Colonic mucosa (tissue), 4 donors: ENCODE measurements at regions not wholly inside any gene's neighbourhood (a gene's known extent, or its start where the extent isn't known, plus 50 kb on each side); places are given as distances from the start of the nearest gene placed in this dataset.

ENCODE experiments used
- DNase-seq: peaks from one replicate; pipeline ENCODE4 v3.0.0-alpha.2; 2020
- H3K27ac ChIP-seq: fragments of 200-600 bp; one replicate; pipeline ENCODE4 v1.8.0; 2021
- H3K27me3 ChIP-seq: fragments of 200-600 bp; one replicate; pipeline ENCODE4 v1.8.0; 2021
- H3K36me3 ChIP-seq: fragments of 200-600 bp; one replicate; pipeline ENCODE4 v1.8.0; 2021
- H3K4me1 ChIP-seq: fragments of 200-600 bp; one replicate; pipeline ENCODE4 v1.8.0; 2021; ENCODE audit warnings: mild to moderate bottlenecking
- H3K4me3 ChIP-seq: fragments of 200-600 bp; one replicate; pipeline ENCODE4 v1.8.0; 2021
- H3K9ac ChIP-seq, 2 donors: one replicate each; pipeline ENCODE4 v1.7.0; 2013; ENCODE audit warnings: control low read depth in 2 of 2, low read depth in 2 of 2, low read length in 2 of 2
- H3K9me3 ChIP-seq: fragments of 200-600 bp; one replicate; pipeline ENCODE4 v1.8.0; 2021
- CTCF ChIP-seq: fragments of 200-600 bp; IDR thresholded peaks from one replicate; pipeline ENCODE4 v1.8.0; 2022; ENCODE audit warnings: antibody characterized with exemption, mild to moderate bottlenecking
- intact Hi-C: fragments of 100-400 bp; cut with DNase I; formaldehyde crosslinking; loops from one replicate; pipeline ENCODE4 v1.14.1; 2022
- donor health status: healthy.
- donor health status: DM: no; HTN: no; CAD: no.
- donor health status: DM: no; HTN: no; CAD: no.

- no peaks in the 10 kb centered on the region for H3K4me1 ChIP-seq
- intact Hi-C loops = no loop called here
- no peak overlapping the region for H3K27ac ChIP-seq
- H3K27me3 ChIP-seq = no peaks in the 10 kb centered on the region
- no peak overlapping the region for H3K4me3 ChIP-seq
- H3K9me3 ChIP-seq = no peaks in the 10 kb centered on the region
- no peak for DNase-seq
- no peak for TF ChIP-seq CTCF
- H3K36me3 ChIP-seq = no peaks in the 10 kb centered on the region
- H3K9ac ChIP-seq = no peak overlapping the region
Observed at GRCh38 chr6:56377295-56377694, 129.9 kb upstream of the COL21A1 start.

GRCh38 chr6:56375806-56376205 lies 128.4 kb upstream of the COL21A1 start:
- H3K9me3 ChIP-seq = no peaks in the 10 kb centered on the region
- no peak overlapping the region for H3K9ac ChIP-seq
- H3K27me3 ChIP-seq = no peaks in the 10 kb centered on the region
- H3K4me3 ChIP-seq = no peak overlapping the region
- DNase-seq = no peak
- H3K4me1 ChIP-seq = no peaks in the 10 kb centered on the region
- TF ChIP-seq CTCF = no peak
- intact Hi-C loops = no loop called here
- no peaks in the 10 kb centered on the region for H3K36me3 ChIP-seq
- no peak overlapping the region for H3K27ac ChIP-seq

DNA sequence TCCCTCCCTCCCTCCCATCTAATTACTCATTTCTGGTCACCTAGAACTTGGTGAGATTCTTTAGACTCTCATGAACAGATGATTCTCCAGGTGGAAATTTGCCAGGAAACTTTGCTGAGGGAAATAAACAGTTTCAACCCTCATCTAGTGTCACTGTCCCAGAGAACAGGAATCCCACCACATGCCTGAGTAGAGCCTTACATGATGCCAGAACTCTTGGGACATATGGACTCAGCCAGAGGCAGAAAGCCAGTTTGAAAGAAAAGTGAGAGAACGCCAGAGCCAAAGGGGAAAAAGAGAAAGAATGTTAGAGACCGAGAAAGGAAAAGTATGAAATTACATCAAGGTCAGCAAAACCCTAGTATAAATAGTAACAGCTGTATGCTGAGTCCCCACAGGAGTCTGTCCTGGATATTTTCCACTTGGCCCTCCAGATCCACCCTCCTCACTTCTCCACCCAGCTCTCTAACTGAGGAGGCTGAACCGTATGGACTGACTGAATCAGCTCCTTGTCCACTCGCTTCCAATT lies 127.5 kb upstream of the COL21A1 start:
- intact Hi-C loops = loop anchor here (5.0 kb wide), 1 partner anchor 107 kb away; no protein-coding TSS in a partner anchor
- Histone ChIP-seq H3K36me3 (no peaks in the 10 kb centered on the region), H3K9ac (no peak overlapping the region), H3K9me3 (no peaks in the 10 kb centered on the region), H3K27me3 (no peaks in the 10 kb centered on the region), H3K27ac (peak overlapping the region; percentile 39), H3K4me1 (no peaks in the 10 kb centered on the region), H3K4me3 (no peak overlapping the region)
- TF ChIP-seq CTCF = no peak
- DNase-seq = no peak

DNA sequence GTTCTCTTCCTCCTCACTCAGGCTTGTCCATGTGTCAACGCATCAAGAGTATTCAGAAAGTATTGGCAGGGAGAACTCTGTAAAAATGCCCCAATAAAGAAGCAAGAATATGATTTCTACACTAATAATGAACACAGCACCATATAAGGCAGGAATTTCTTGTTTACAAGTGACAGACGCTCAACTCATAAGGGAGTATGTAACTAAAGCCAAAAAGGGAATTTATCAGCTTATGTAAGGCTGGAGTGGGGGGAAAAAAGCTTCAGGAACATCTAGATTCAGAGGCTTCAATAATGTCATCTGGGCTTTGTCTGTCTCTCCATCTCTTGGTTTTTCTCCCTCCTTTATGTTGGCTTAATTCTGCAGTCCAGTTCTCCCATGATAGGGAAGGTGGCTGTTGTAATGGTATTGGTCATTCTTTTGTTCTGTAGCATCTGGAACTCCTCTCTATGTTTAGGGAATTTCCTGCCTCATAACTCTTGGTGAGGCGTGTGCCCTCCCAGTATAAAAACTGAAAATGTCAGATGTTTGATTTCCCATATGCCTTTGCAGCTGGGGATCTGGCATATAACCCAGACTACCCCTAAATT lies 125.1 kb upstream of the COL21A1 start:
- no peaks in the 10 kb centered on the region for H3K27me3 ChIP-seq
- H3K27ac ChIP-seq = peak overlapping the region; percentile 46
- H3K9me3 ChIP-seq = no peaks in the 10 kb centered on the region
- TF ChIP-seq CTCF = no peak
- no peak overlapping the region for H3K4me3 ChIP-seq
- H3K9ac ChIP-seq = no peak overlapping the region
- no peaks in the 10 kb centered on the region for H3K36me3 ChIP-seq
- intact Hi-C loops = loop anchor here (5.0 kb wide), 1 partner anchor 110 kb away; no protein-coding TSS in a partner anchor
- no peak for DNase-seq
- H3K4me1 ChIP-seq = no peaks in the 10 kb centered on the region

DNA sequence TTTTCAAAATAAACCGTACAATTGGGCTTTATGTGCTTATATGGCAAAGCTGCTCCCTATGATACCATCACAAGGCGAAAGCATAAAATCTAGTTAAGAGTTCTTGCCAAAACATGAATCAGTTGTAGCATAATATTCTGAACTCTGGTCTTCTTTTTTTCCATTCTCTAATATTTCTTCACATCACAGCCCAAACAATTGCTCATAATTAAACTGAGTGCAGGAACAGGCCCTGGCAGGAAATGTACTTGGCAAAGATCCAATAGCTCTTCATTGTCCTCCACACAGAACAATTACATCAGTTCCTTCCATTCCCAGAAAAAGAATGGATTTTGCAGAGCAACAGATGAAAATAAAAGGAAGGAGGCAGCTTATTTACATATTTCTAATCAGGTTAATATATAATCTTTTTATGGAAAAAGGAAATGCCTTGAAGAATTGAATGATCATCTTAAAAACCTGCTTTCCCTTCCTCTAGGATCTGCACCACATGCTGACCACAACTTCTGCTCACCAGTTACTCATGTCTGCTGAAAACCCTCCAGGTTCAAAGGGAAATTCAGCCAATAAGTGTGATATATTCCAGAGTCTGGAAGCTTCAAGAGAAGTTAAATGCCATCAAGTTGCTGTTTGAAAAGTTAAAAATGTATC lies 123.3 kb upstream of the COL21A1 start:
- no peak overlapping the region for H3K9ac ChIP-seq
- H3K27ac ChIP-seq = peak overlapping the region; percentile 46
- intact Hi-C loops = loop anchor here (5.0 kb wide), 1 partner anchor 112 kb away; no protein-coding TSS in a partner anchor
- peak; percentile 41 for DNase-seq
- no peaks in the 10 kb centered on the region for H3K36me3 ChIP-seq
- no peak for TF ChIP-seq CTCF
- H3K4me3 ChIP-seq = no peak overlapping the region
- H3K27me3 ChIP-seq = no peaks in the 10 kb centered on the region
- no peaks in the 10 kb centered on the region for H3K9me3 ChIP-seq
- no peaks in the 10 kb centered on the region for H3K4me1 ChIP-seq
